ENCODE measurements at regions not wholly inside any gene's neighbourhood (a gene's known extent, or its start where the extent isn't known, plus 50 kb on each side); places are given as distances from the start of the nearest gene placed in this dataset.

GRCh38 chr15:39153058-39153714 lies 427.7 kb upstream of the THBS1 start:
- no peak for TF ChIP-seq CTCF (conservative IDR thresholded peaks at IDR 0.05; ENCODE audit: low read length)
- TF ChIP-seq EZH2phosphoT487 (IDR thresholded peaks at IDR 0.05; ENCODE audit: borderline replicate concordance, low read depth, low read length), result no peak

All from OCI-LY7 (cell line).